PC-3 (cell line): ENCODE measurements at regions not wholly inside any gene's neighbourhood (a gene's known extent, or its start where the extent isn't known, plus 50 kb on each side); places are given as distances from the start of the nearest gene placed in this dataset.

Experiments
- ATAC-seq: fragments of 200-7000 bp; cut with Tn5 transposase; 2 replicates; pipeline ENCODE4 v1.9.1; 2020; ENCODE audit warnings: mild to moderate bottlenecking, moderate library complexity
- BruUV-seq: library from RNA; stranded (reverse); fragments of 400-500 nt; replicated peaks from 2 replicates; lab custom pipeline; 2021; lab: Mats Ljungman, UMichigan
- CTCF ChIA-PET: fragments of 300-600 bp; sonication (Branson Sonifier 250); formaldehyde crosslinking; loops from one replicate; lab custom pipeline; 2022; ENCODE audit warnings: antibody characterized with exemption; lab: Charles Lee
- POLR2A ChIA-PET: fragments of 300-600 bp; sonication (Branson Sonifier 250); formaldehyde crosslinking; loops from one replicate; lab custom pipeline; 2022; ENCODE audit warnings: antibody characterized with exemption; ENCODE audit not compliant: unreplicated experiment; lab: Charles Lee
- DNase-seq: peaks from one replicate; pipeline ENCODE4 v3.0.0-alpha.2; 2015
- H2AFZ ChIP-seq: fragments of 300-600 bp; sonication (generic); 2 replicates; pipeline ENCODE4 v1.6.0; 2016; ENCODE audit warnings: antibody characterized with exemption, low read length
- H3F3A ChIP-seq: fragments of 300-600 bp; sonication (generic); one replicate; pipeline ENCODE4 v1.6.0; 2017; ENCODE audit warnings: antibody characterized with exemption, low read length, control low read depth, mild to moderate bottlenecking; ENCODE audit not compliant: unreplicated experiment
- H3K27ac ChIP-seq: fragments of 300-600 bp; sonication (generic); 2 replicates; pipeline ENCODE4 v1.5.1; 2016; ENCODE audit warnings: mild to moderate bottlenecking, low read length
- H3K27me3 ChIP-seq: fragments of 300-600 bp; sonication (generic); 2 replicates; pipeline ENCODE4 v1.6.1; 2016; ENCODE audit warnings: low read length, mixed read lengths
- H3K36me3 ChIP-seq: fragments of 300-600 bp; sonication (generic); 2 replicates; pipeline ENCODE4 v1.6.1; 2016; ENCODE audit warnings: low read depth, mixed run types, low read length, mixed read lengths
- H3K4me1 ChIP-seq: fragments of 300-600 bp; sonication (generic); 2 replicates; pipeline ENCODE4 v1.5.1; 2016; ENCODE audit warnings: low read length; ENCODE audit not compliant: insufficient read depth
- H3K4me2 ChIP-seq: fragments of 300-600 bp; sonication (generic); 2 replicates; pipeline ENCODE4 v1.6.0; 2016; ENCODE audit warnings: low read length
- H3K4me3 ChIP-seq: fragments of 300-600 bp; sonication (generic); 2 replicates; pipeline ENCODE4 v1.5.1; 2016; ENCODE audit warnings: mild to moderate bottlenecking, low read length, mixed read lengths
- H3K79me2 ChIP-seq: fragments of 300-600 bp; sonication (generic); 2 replicates; pipeline ENCODE4 v1.6.1; 2017; ENCODE audit warnings: low read length, mixed read lengths
- H3K9ac ChIP-seq: fragments of 300-600 bp; sonication (generic); 2 replicates; pipeline ENCODE4 v1.6.0; 2016; ENCODE audit warnings: mild to moderate bottlenecking, low read length
- H3K9me2 ChIP-seq: fragments of 300-600 bp; sonication (generic); replicated peaks from 2 replicates; pipeline ENCODE4 v1.6.1; 2016; ENCODE audit warnings: mixed run types, low read length, mixed read lengths
- H3K9me3 ChIP-seq: fragments of 300-600 bp; sonication (generic); 2 replicates; pipeline ENCODE4 v1.6.1; 2016; ENCODE audit warnings: low read length, mixed read lengths
- H4K20me1 ChIP-seq: fragments of 300-600 bp; sonication (generic); 2 replicates; pipeline ENCODE4 v1.6.1; 2016; ENCODE audit warnings: low read length, mixed read lengths
- CTCF ChIP-seq: fragments of 300-600 bp; sonication (generic); conservative IDR thresholded peaks from 2 replicates; pipeline ENCODE4 v1.5.1; 2017; ENCODE audit warnings: antibody characterized with exemption, low read depth, mild to moderate bottlenecking, low read length
- EZH2 ChIP-seq: fragments of 300-600 bp; sonication (generic); IDR thresholded peaks from one replicate; pipeline ENCODE4 v1.6.1; 2017; ENCODE audit warnings: antibody characterized with exemption, mild to moderate bottlenecking, low read length; ENCODE audit not compliant: unreplicated experiment
- EZH2phosphoT487 ChIP-seq: fragments of 300-600 bp; sonication (generic); IDR thresholded peaks from 2 replicates; pipeline ENCODE4 v1.6.1; 2018; ENCODE audit warnings: mild to moderate bottlenecking, antibody characterized with exemption, low read length, borderline replicate concordance
- intact Hi-C: fragments of 100-400 bp; cut with micrococcal nuclease; formaldehyde crosslinking; loops from 2 replicates; pipeline ENCODE4 v1.9.0; 2023

GRCh38 chr2:21468624-21469023 lies 344.9 kb downstream of the TDRD15 start:
- no peak for ATAC-seq

GRCh38 chr2:21469158-21469557 lies 345.4 kb downstream of the TDRD15 start:
- H3K4me3 ChIP-seq: no peak overlapping the region
- no peaks in the 10 kb centered on the region for H3K36me3 ChIP-seq
- no peak overlapping the region for H3K4me2 ChIP-seq
- DNase-seq: no peak
- no peaks in the 10 kb centered on the region for H4K20me1 ChIP-seq
- 0 out of 2 replicates have a peak, but pooled peaks cover 5% of the 10 kb centered on the region for H3K9me3 ChIP-seq
- ATAC-seq: no peak
- intact Hi-C loops: no loop called here
- no peak overlapping the region for H2AFZ ChIP-seq
- no TSS peak for BruUV-seq
- H3K27me3 ChIP-seq: no peaks in the 10 kb centered on the region
- POLR2A ChIA-PET: no interaction called here
- no peak overlapping the region for H3K9ac ChIP-seq
- CTCF ChIA-PET: no interaction called here
- TF ChIP-seq EZH2 (no peak), EZH2phosphoT487 (no peak), CTCF (no peak)
- H3K9me2 ChIP-seq: no peaks in the 10 kb centered on the region
- H3K79me2 ChIP-seq: no peaks in the 10 kb centered on the region
- H3K27ac ChIP-seq: no peak overlapping the region
- no peaks in the 10 kb centered on the region for H3K4me1 ChIP-seq
- H3F3A ChIP-seq: no peaks in the 10 kb centered on the region

More at GRCh38 chr2:21468624-21469023, 344.9 kb downstream of the TDRD15 start:
- H3K9ac ChIP-seq: no peak overlapping the region
- no peak overlapping the region for H2AFZ ChIP-seq
- no peaks in the 10 kb centered on the region for H3K36me3 ChIP-seq
- POLR2A ChIA-PET: no interaction called here
- H3K79me2 ChIP-seq: no peaks in the 10 kb centered on the region
- no peaks in the 10 kb centered on the region for H3F3A ChIP-seq
- TF ChIP-seq EZH2 (no peak), CTCF (no peak), EZH2phosphoT487 (no peak)
- no peak overlapping the region for H3K4me3 ChIP-seq
- no peaks in the 10 kb centered on the region for H3K9me2 ChIP-seq
- intact Hi-C loops: no loop called here
- no peak for DNase-seq
- CTCF ChIA-PET: no interaction called here
- no peak overlapping the region for H3K4me2 ChIP-seq
- no TSS peak for BruUV-seq
- no peaks in the 10 kb centered on the region for H3K27me3 ChIP-seq
- 0 out of 2 replicates have a peak, but pooled peaks cover 5% of the 10 kb centered on the region for H3K9me3 ChIP-seq
- H3K27ac ChIP-seq: no peak overlapping the region
- no peaks in the 10 kb centered on the region for H4K20me1 ChIP-seq
- no peaks in the 10 kb centered on the region for H3K4me1 ChIP-seq

- H3K9me3 ChIP-seq: 0 out of 2 replicates have a peak, but pooled peaks cover 5% of the 10 kb centered on the region
- no peaks in the 10 kb centered on the region for H3K9me2 ChIP-seq
- intact Hi-C loops: no loop called here
- H3K27ac ChIP-seq: no peak overlapping the region
- H2AFZ ChIP-seq: no peak overlapping the region
- no peak for TF ChIP-seq EZH2
- TF ChIP-seq EZH2phosphoT487: no peak
- no peak for TF ChIP-seq CTCF
- no peak for DNase-seq
- no peaks in the 10 kb centered on the region for H4K20me1 ChIP-seq
- no peaks in the 10 kb centered on the region for H3K4me1 ChIP-seq
- no peak overlapping the region for H3K4me2 ChIP-seq
- no peaks in the 10 kb centered on the region for H3F3A ChIP-seq
- H3K4me3 ChIP-seq: no peak overlapping the region
- ChIA-PET POLR2A (no interaction called here), CTCF (no interaction called here)
- no peak for ATAC-seq
- no peak overlapping the region for H3K9ac ChIP-seq
- H3K27me3 ChIP-seq: no peaks in the 10 kb centered on the region
- BruUV-seq: no TSS peak
- H3K36me3 ChIP-seq: no peaks in the 10 kb centered on the region
- H3K79me2 ChIP-seq: no peaks in the 10 kb centered on the region
These were observed 345.8 kb downstream of the TDRD15 start for GRCh38 chr2:21469564-21469963.
